ENCODE measurements at regions not wholly inside any gene's neighbourhood (a gene's known extent, or its start where the extent isn't known, plus 50 kb on each side); places are given as distances from the start of the nearest gene placed in this dataset.

GRCh38 chr4:154033921-154034320 is 245.0 kb upstream of the SFRP2 start (continued):
- TF ChIP-seq TBL1XR1 (IDR thresholded peaks at IDR 0.05; ENCODE audit: low read depth, low read length) (no peak), STAT3 (IDR thresholded peaks at IDR 0.05; ENCODE audit: low read depth, low read length) (no peak), HDAC2 (IDR thresholded peaks at IDR 0.05) (no peak), KAT2A (conservative IDR thresholded peaks at IDR 0.05; ENCODE audit: control insufficient read depth, low read depth, low read length) (no peak), CBX3 (IDR thresholded peaks at IDR 0.05; ENCODE audit: borderline replicate concordance, low read depth) (no peak), HDAC6 (IDR thresholded peaks at IDR 0.05; ENCODE audit: unreplicated experiment) (no peak)

DNA sequence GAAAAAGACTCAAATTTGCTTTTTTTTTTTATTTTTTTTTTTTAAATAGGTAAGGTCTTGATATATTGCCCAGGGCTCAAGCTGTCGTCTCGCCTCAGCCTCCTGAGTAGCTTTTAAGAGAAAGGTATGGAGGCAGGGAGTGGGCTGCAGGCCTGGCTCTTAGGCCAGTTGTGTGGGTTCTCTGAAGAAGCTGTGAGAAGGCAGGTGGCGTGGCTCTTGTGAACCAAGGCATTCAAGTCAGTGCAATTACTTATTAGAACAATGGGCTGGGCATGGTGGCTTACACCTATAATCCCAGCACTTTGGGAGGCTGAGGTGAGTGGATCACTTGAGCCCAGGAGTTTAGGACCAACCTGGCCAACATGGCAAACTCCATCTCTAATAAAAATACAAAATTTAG is 244.0 kb upstream of the SFRP2 start:
- FAIRE-seq (no peak), ATAC-seq (no peak), DNase-seq (ENCODE audit: low read depth, low spot score) (no peak)
- Histone ChIP-seq H3K27ac (ENCODE audit: control insufficient read depth, insufficient read depth) (no peak overlapping the region), H3K36me3 (ENCODE audit: control insufficient read depth in 2 of 2, insufficient read depth in 2 of 2, low read length in 1 of 2) (no peaks in the 10 kb centered on the region), H3K27me3 (replicated peaks in 1 of 2; ENCODE audit: control insufficient read depth in 2 of 2, insufficient read depth in 2 of 2, low read length in 1 of 2) (no peaks in the 10 kb centered on the region; a peak in 1 of 4 replicates), H3K79me2 (ENCODE audit: control insufficient read depth, insufficient read depth, low read length) (no peaks in the 10 kb centered on the region), H3K4me1 (ENCODE audit: control insufficient read depth, insufficient read depth, low read length) (no peaks in the 10 kb centered on the region), H4K20me1 (ENCODE audit: control insufficient read depth, insufficient read depth) (no peaks in the 10 kb centered on the region), H3K4me3 (no peak overlapping the region), H2AFZ (ENCODE audit: control insufficient read depth, low read depth, low read length) (no peak overlapping the region), H3K4me2 (ENCODE audit: control insufficient read depth, insufficient read depth) (no peak overlapping the region), H3K9me3 (replicated peaks; ENCODE audit: control insufficient read depth, insufficient read depth, low read length) (no peaks in the 10 kb centered on the region), H3K9ac (ENCODE audit: control insufficient read depth, insufficient read depth, low read length) (no peak overlapping the region)
- no TSS peak for BruUV-seq (replicated peaks)
- SMC1A ChIA-PET (ENCODE audit: uncharacterized antibody, unreplicated experiment): interaction anchor here (0.7 kb wide), 1 partner anchor 240 kb away, joined by 3 read pairs; no protein-coding TSS in a partner anchor
- in situ Hi-C loops (cut with MboI): no loop called here
- intact Hi-C loops (cut with micrococcal nuclease; ENCODE audit: unreplicated experiment): no loop called here
- RAD21 ChIA-PET (ENCODE audit: unreplicated experiment): no interaction called here
- 0% methylated on average over 3 of the region's 3 CpGs for WGBS (ENCODE audit: insufficient coverage, insufficient replicate concordance, low lambda C conversion rate, missing lambda C conversion rate)
- TF ChIP-seq IKZF1 (conservative IDR thresholded peaks at IDR 0.05) (no peak), SUZ12 (IDR thresholded peaks at IDR 0.05; ENCODE audit: unreplicated experiment) (no peak), TCF12 (IDR thresholded peaks at IDR 0.05; ENCODE audit: low read depth, low read length) (no peak), TARDBP (IDR thresholded peaks at IDR 0.05; ENCODE audit: borderline replicate concordance) (no peak), HCFC1 (IDR thresholded peaks at IDR 0.05; ENCODE audit: low read length) (no peak), ZNF207 (IDR thresholded peaks at IDR 0.05; ENCODE audit: borderline replicate concordance) (no peak), POLR2AphosphoS2 (IDR thresholded peaks at IDR 0.05; ENCODE audit: low read depth, low read length) (no peak), PAX5 (IDR thresholded peaks at IDR 0.05; ENCODE audit: borderline replicate concordance, low read depth, low read length) (no peak), IRF3 (IDR thresholded peaks at IDR 0.05) (no peak), CTCF (IDR thresholded peaks at IDR 0.05 in 2 of 3, conservative IDR thresholded peaks at IDR 0.05 in 1 of 3; ENCODE audit: control insufficient read depth in 2 of 3, extremely low read depth in 1 of 3, insufficient read depth in 1 of 3, low read depth in 3 of 3, low read length in 3 of 3) (no peak), NR2C2 (IDR thresholded peaks at IDR 0.05; ENCODE audit: borderline replicate concordance, control insufficient read depth, insufficient read length, low read depth) (no peak), MTA3 (IDR thresholded peaks at IDR 0.05; ENCODE audit: borderline replicate concordance, low read length) (no peak)
- TF ChIP-seq, protein P1, sequence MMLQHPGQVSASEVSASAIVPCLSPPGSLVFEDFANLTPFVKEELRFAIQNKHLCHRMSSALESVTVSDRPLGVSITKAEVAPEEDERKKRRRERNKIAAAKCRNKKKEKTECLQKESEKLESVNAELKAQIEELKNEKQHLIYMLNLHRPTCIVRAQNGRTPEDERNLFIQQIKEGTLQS (IDR thresholded peaks at IDR 0.05; ENCODE audit: borderline replicate concordance, extremely low read depth, low read depth, low read length): no peak
- TF ChIP-seq, protein P2, sequence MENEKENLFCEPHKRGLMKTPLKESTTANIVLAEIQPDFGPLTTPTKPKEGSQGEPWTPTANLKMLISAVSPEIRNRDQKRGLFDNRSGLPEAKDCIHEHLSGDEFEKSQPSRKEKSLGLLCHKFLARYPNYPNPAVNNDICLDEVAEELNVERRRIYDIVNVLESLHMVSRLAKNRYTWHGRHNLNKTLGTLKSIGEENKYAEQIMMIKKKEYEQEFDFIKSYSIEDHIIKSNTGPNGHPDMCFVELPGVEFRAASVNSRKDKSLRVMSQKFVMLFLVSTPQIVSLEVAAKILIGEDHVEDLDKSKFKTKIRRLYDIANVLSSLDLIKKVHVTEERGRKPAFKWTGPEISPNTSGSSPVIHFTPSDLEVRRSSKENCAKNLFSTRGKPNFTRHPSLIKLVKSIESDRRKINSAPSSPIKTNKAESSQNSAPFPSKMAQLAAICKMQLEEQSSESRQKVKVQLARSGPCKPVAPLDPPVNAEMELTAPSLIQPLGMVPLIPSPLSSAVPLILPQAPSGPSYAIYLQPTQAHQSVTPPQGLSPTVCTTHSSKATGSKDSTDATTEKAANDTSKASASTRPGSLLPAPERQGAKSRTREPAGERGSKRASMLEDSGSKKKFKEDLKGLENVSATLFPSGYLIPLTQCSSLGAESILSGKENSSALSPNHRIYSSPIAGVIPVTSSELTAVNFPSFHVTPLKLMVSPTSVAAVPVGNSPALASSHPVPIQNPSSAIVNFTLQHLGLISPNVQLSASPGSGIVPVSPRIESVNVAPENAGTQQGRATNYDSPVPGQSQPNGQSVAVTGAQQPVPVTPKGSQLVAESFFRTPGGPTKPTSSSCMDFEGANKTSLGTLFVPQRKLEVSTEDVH (IDR thresholded peaks at IDR 0.05; ENCODE audit: low read depth, partially characterized antibody): no peak
- POLR2A ChIA-PET: no interaction called here
- CTCF ChIA-PET: interaction anchor here (0.5 kb wide), 1 partner anchor 33 kb away, joined by 3 read pairs; no protein-coding TSS in a partner anchor
